ENCODE measurements at regions not wholly inside any gene's neighbourhood (a gene's known extent, or its start where the extent isn't known, plus 50 kb on each side); places are given as distances from the start of the nearest gene placed in this dataset.

DNA sequence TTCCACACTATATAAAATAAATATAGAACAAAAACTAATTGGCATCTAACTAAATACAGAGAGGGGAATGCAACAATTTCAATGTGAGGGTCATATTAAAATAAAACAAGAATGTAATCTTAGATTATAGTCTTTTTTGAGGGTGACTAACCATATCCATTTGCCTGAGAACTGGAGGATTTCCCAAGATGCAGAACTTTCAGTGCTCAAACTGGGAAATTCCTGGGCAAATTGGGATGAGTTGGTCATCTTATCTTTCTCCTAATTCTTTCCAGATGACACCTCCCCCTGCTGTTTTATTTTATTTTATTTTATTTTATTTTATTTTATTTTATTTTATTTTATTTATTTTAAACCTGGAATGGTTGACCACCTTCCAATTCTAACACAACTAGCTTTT is 846.2 kb downstream of the SLC4A3 start:
- no peak for TF ChIP-seq CTCF (IDR thresholded peaks at IDR 0.05)
- no peak for TF ChIP-seq ZFX (IDR thresholded peaks at IDR 0.05; ENCODE audit: borderline replicate concordance)

Data from 22Rv1 (cell line).